Ecto neural progenitor cell (in vitro differentiated cells): ENCODE measurements at regions not wholly inside any gene's neighbourhood (a gene's known extent, or its start where the extent isn't known, plus 50 kb on each side); places are given as distances from the start of the nearest gene placed in this dataset.

Experiments
- DNase-seq: peaks from one replicate; pipeline ENCODE4 v3.0.0-alpha.2; 2018; ENCODE audit warnings: low spot score

GRCh38 chr11:119474682-119475596 lies 52.0 kb upstream of the THY1 start:
- peak; percentile 87 for DNase-seq

GRCh38 chr11:119473901-119474681 lies 51.1 kb upstream of the THY1 start:
- DNase-seq: peak; percentile 9

GRCh38 chr11:119473226-119473625 lies 50.3 kb upstream of the THY1 start:
- DNase-seq: peak; percentile 36

- peak; percentile 32 for DNase-seq
These were observed 49.9 kb upstream of the THY1 start for GRCh38 chr11:119472856-119473222.
